ENCODE measurements at regions not wholly inside any gene's neighbourhood (a gene's known extent, or its start where the extent isn't known, plus 50 kb on each side); places are given as distances from the start of the nearest gene placed in this dataset.

GRCh38 chr11:80321786-80322185 is 881.0 kb upstream of the TENM4 start:
- 97% methylated on average over 2 of the region's 2 CpGs; no CpG with 5 or more reads in 1 of the 2 experiments for WGBS, 2 experiments (ENCODE audit: extremely low coverage in 1 of 2, insufficient coverage in 1 of 2, insufficient read length in 1 of 2, insufficient replicate concordance in 2 of 2, low coverage in 1 of 2, low lambda C conversion rate in 2 of 2, missing lambda C conversion rate in 1 of 2)
- no peaks in the 10 kb centered on the region for H3K79me2 ChIP-seq (ENCODE audit: control insufficient read depth in 1 of 2, insufficient read depth in 2 of 2, low read length in 2 of 2)
- H4K5ac ChIP-seq (ENCODE audit: insufficient read length, low read depth, low read length): no peak overlapping the region
- no peak overlapping the region for H3K9ac ChIP-seq (replicated peaks in 1 of 4; ENCODE audit: extremely low read depth in 1 of 4, low read depth in 3 of 4, low read length in 3 of 4)
- ChIA-PET CTCF (ENCODE audit: partially characterized antibody) (interaction anchor here (0.9 to 2.0 kb wide), 5 partner anchors 8 to 215 kb away, joined by 3 to 6 read pairs (median 4); no protein-coding TSS in a partner anchor), POLR2A (ENCODE audit: partially characterized antibody) (no interaction called here)
- no peak overlapping the region for H3K14ac ChIP-seq (ENCODE audit: insufficient read length)
- no peak for DNase-seq (ENCODE audit: low read depth in 1 of 2, low spot score in 2 of 2)
- H3K4me3 ChIP-seq (ENCODE audit: extremely low read depth in 1 of 4, insufficient read depth in 2 of 4, low read depth in 3 of 4, low read length in 4 of 4): no peak overlapping the region
- H2AK5ac ChIP-seq (ENCODE audit: low read depth, low read length): no peak overlapping the region
- H4K8ac ChIP-seq (ENCODE audit: extremely low read depth, insufficient read depth, low read length): no peak overlapping the region
- no peak overlapping the region for H2BK120ac ChIP-seq (replicated peaks; ENCODE audit: low read depth, low read length)
- no peak overlapping the region for H2AFZ ChIP-seq (ENCODE audit: low read length)
- H4K20me1 ChIP-seq (replicated peaks in 1 of 2; ENCODE audit: control insufficient read depth in 1 of 2, insufficient read depth in 2 of 2, low read length in 2 of 2): no peaks in the 10 kb centered on the region
- H3K56ac ChIP-seq (replicated peaks; ENCODE audit: insufficient read length, low read depth, low read length): no peak overlapping the region
- no peak overlapping the region for H3K27ac ChIP-seq (ENCODE audit: low read depth, low read length)
- FAIRE-seq: no peak
- H2BK12ac ChIP-seq (ENCODE audit: low read depth, low read length): no peak overlapping the region
- H4K91ac ChIP-seq (replicated peaks; ENCODE audit: insufficient read length, low read length): no peak overlapping the region
- no peak overlapping the region for H2BK5ac ChIP-seq (ENCODE audit: low read depth, low read length)
- no peaks in the 10 kb centered on the region for H3K23me2 ChIP-seq (ENCODE audit: low read depth, low read length)
- H3K4me1 ChIP-seq (replicated peaks in 1 of 4; ENCODE audit: control insufficient read depth in 3 of 4, insufficient read depth in 4 of 4, low read length in 3 of 4): peaks cover 3 to 10% (median 6%) of the 10 kb centered on the region in 4 experiments; a peak in 4 of 7 replicates
- no peak overlapping the region for H3K4ac ChIP-seq (replicated peaks; ENCODE audit: insufficient read length, low read depth, low read length)
- H2BK20ac ChIP-seq (ENCODE audit: low read length): no peak overlapping the region
- no peak overlapping the region for H3K18ac ChIP-seq (ENCODE audit: extremely low read depth, low read length)
- no peaks in the 10 kb centered on the region; a peak in 1 of 4 replicates for H3K9me3 ChIP-seq (ENCODE audit: insufficient read depth in 2 of 2, low read depth in 1 of 2, low read length in 1 of 2)
- no peak overlapping the region for H2BK15ac ChIP-seq (ENCODE audit: low read length)
- no peak overlapping the region for H3K23ac ChIP-seq (ENCODE audit: insufficient read length)
- H3K36me3 ChIP-seq (ENCODE audit: control insufficient read depth in 2 of 4, insufficient read depth in 4 of 4, low read length in 3 of 4): no peaks in the 10 kb centered on the region
- no peaks in the 10 kb centered on the region for H3K79me1 ChIP-seq (ENCODE audit: low read depth, low read length)
- H3K27me3 ChIP-seq (replicated peaks in 1 of 4; ENCODE audit: control insufficient read depth in 3 of 4, extremely low read depth in 1 of 4, insufficient read depth in 3 of 4, low read length in 3 of 4): no peaks in the 10 kb centered on the region
- no peak overlapping the region for H3K4me2 ChIP-seq (ENCODE audit: insufficient read depth in 1 of 2, low read depth in 2 of 2, low read length in 2 of 2)
- TF ChIP-seq E2F6 (IDR thresholded peaks at IDR 0.05) (no peak), RNF2 (IDR thresholded peaks at IDR 0.05; ENCODE audit: borderline replicate concordance, low read depth, low read length, missing control alignments, poor library complexity, severe bottlenecking) (no peak), ASH2L (IDR thresholded peaks at IDR 0.05; ENCODE audit: low read length) (no peak), CTCF (IDR thresholded peaks at IDR 0.05; ENCODE audit: control extremely low read depth in 1 of 3, insufficient read depth in 1 of 3, low read depth in 1 of 3, low read length in 3 of 3) (no peak), PHF8 (conservative IDR thresholded peaks at IDR 0.05; ENCODE audit: low read depth, low read length) (no peak), HDAC6 (IDR thresholded peaks at IDR 0.05; ENCODE audit: low read depth, low read length) (no peak)

Data from H1 (cell line).